SH-SY5Y (cell line): ENCODE measurements at regions not wholly inside any gene's neighbourhood (a gene's known extent, or its start where the extent isn't known, plus 50 kb on each side); places are given as distances from the start of the nearest gene placed in this dataset.

Experiments used
- GATA2 ChIP-seq: IDR thresholded peaks from 2 replicates; pipeline ENCODE4 v1.6.1; 2011; ENCODE audit warnings: mild to moderate bottlenecking, low read depth, low read length
- GATA3 ChIP-seq: IDR thresholded peaks from 2 replicates; pipeline ENCODE4 v1.6.1; 2011; ENCODE audit warnings: low read depth, mild to moderate bottlenecking, low read length, moderate library complexity

GRCh38 chr10:1942478-1942877, 205.2 kb upstream of the ADARB2 start:
- TF ChIP-seq GATA2 (no peak), GATA3 (no peak)
